ENCODE measurements at regions not wholly inside any gene's neighbourhood (a gene's known extent, or its start where the extent isn't known, plus 50 kb on each side); places are given as distances from the start of the nearest gene placed in this dataset.

DNA sequence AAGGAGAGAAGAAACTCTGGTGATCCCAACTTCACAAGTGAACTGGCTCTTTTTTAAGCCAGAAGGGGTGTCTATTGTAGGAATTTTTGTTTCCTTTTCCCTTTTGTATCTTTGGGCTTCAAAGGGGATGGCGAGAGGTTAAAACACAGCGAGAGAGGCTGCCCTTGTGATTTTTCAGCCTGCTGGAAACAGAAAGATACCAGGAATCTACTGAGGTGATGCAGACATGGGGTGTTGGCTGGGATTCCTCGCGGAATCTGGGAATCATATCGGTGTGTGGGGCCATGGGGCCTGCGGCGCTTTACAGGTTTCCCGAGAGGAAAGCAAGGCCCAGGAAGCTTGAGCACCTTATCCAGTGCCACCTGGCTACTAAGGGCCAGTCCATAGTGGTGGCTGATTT is 99.4 kb upstream of the STX18 start:
- TF ChIP-seq, protein P1, sequence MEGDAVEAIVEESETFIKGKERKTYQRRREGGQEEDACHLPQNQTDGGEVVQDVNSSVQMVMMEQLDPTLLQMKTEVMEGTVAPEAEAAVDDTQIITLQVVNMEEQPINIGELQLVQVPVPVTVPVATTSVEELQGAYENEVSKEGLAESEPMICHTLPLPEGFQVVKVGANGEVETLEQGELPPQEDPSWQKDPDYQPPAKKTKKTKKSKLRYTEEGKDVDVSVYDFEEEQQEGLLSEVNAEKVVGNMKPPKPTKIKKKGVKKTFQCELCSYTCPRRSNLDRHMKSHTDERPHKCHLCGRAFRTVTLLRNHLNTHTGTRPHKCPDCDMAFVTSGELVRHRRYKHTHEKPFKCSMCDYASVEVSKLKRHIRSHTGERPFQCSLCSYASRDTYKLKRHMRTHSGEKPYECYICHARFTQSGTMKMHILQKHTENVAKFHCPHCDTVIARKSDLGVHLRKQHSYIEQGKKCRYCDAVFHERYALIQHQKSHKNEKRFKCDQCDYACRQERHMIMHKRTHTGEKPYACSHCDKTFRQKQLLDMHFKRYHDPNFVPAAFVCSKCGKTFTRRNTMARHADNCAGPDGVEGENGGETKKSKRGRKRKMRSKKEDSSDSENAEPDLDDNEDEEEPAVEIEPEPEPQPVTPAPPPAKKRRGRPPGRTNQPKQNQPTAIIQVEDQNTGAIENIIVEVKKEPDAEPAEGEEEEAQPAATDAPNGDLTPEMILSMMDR (IDR thresholded peaks at IDR 0.05 in 2 of 3, conservative IDR thresholded peaks at IDR 0.05 in 1 of 3; ENCODE audit: borderline replicate concordance in 1 of 3, insufficient read depth in 1 of 3, low read depth in 2 of 3, low read length in 2 of 3), result no peak
- TF ChIP-seq, protein P2, sequence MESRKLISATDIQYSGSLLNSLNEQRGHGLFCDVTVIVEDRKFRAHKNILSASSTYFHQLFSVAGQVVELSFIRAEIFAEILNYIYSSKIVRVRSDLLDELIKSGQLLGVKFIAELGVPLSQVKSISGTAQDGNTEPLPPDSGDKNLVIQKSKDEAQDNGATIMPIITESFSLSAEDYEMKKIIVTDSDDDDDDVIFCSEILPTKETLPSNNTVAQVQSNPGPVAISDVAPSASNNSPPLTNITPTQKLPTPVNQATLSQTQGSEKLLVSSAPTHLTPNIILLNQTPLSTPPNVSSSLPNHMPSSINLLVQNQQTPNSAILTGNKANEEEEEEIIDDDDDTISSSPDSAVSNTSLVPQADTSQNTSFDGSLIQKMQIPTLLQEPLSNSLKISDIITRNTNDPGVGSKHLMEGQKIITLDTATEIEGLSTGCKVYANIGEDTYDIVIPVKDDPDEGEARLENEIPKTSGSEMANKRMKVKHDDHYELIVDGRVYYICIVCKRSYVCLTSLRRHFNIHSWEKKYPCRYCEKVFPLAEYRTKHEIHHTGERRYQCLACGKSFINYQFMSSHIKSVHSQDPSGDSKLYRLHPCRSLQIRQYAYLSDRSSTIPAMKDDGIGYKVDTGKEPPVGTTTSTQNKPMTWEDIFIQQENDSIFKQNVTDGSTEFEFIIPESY (IDR thresholded peaks at IDR 0.05; ENCODE audit: extremely low read depth, insufficient replicate concordance, low read length), result no peak
- TF ChIP-seq, protein P3, sequence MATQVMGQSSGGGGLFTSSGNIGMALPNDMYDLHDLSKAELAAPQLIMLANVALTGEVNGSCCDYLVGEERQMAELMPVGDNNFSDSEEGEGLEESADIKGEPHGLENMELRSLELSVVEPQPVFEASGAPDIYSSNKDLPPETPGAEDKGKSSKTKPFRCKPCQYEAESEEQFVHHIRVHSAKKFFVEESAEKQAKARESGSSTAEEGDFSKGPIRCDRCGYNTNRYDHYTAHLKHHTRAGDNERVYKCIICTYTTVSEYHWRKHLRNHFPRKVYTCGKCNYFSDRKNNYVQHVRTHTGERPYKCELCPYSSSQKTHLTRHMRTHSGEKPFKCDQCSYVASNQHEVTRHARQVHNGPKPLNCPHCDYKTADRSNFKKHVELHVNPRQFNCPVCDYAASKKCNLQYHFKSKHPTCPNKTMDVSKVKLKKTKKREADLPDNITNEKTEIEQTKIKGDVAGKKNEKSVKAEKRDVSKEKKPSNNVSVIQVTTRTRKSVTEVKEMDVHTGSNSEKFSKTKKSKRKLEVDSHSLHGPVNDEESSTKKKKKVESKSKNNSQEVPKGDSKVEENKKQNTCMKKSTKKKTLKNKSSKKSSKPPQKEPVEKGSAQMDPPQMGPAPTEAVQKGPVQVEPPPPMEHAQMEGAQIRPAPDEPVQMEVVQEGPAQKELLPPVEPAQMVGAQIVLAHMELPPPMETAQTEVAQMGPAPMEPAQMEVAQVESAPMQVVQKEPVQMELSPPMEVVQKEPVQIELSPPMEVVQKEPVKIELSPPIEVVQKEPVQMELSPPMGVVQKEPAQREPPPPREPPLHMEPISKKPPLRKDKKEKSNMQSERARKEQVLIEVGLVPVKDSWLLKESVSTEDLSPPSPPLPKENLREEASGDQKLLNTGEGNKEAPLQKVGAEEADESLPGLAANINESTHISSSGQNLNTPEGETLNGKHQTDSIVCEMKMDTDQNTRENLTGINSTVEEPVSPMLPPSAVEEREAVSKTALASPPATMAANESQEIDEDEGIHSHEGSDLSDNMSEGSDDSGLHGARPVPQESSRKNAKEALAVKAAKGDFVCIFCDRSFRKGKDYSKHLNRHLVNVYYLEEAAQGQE (IDR thresholded peaks at IDR 0.05; ENCODE audit: low read depth), result no peak
- no peak for TF ChIP-seq EZH2phosphoT487 (IDR thresholded peaks at IDR 0.05; ENCODE audit: borderline replicate concordance)
- TF ChIP-seq CBX3 (IDR thresholded peaks at IDR 0.05; ENCODE audit: low read depth), result no peak
- TF ChIP-seq POLR2A (IDR thresholded peaks at IDR 0.05; ENCODE audit: borderline replicate concordance, extremely low read depth, insufficient read depth, insufficient read length), result no peak
- no peak for TF ChIP-seq POLR2AphosphoS5 (IDR thresholded peaks at IDR 0.05; ENCODE audit: low read depth, low read length)
- TF ChIP-seq, protein P4, sequence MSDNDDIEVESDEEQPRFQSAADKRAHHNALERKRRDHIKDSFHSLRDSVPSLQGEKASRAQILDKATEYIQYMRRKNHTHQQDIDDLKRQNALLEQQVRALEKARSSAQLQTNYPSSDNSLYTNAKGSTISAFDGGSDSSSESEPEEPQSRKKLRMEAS (IDR thresholded peaks at IDR 0.05), result no peak
- TF ChIP-seq SP1 (IDR thresholded peaks at IDR 0.05; ENCODE audit: low read depth), result no peak
- no peak for TF ChIP-seq EZH2 (IDR thresholded peaks at IDR 0.05)
